GM13976 (cell line): ENCODE measurements at regions not wholly inside any gene's neighbourhood (a gene's known extent, or its start where the extent isn't known, plus 50 kb on each side); places are given as distances from the start of the nearest gene placed in this dataset.

ENCODE experiments used
- DNase-seq: peaks from one replicate; pipeline ENCODE4 v3.0.0; 2012; ENCODE audit warnings: low spot score
- CTCF ChIP-seq: IDR thresholded peaks from 2 replicates; pipeline ENCODE4 v1.5.1; 2012; ENCODE audit warnings: borderline replicate concordance, mild to moderate bottlenecking; ENCODE audit not compliant: insufficient read depth; ENCODE audit errors: extremely low read depth, missing control alignments, control extremely low read depth
- in situ Hi-C: fragments of 300-500 bp; cut with MboI; formaldehyde crosslinking; loops from one replicate; pipeline ENCODE4 v1.12.0; 2022; ENCODE audit warnings: low sequenced_read_pairs, mixed read lengths, inconsistent platforms; ENCODE audit not compliant: unreplicated experiment

GRCh38 chr5:176727983-176728675, 80.8 kb downstream of the TSPAN17 start:
- no peak for TF ChIP-seq CTCF
- in situ Hi-C loops, result no loop called here
- DNase-seq, result no peak

GRCh38 chr5:176728831-176729251, 81.5 kb upstream of the UNC5A start:
- in situ Hi-C loops, result no loop called here
- DNase-seq, result no peak

GRCh38 chr5:176730815-176731475, 79.4 kb upstream of the UNC5A start:
- in situ Hi-C loops, result no loop called here
- no peak for TF ChIP-seq CTCF
- DNase-seq, result no peak

More at GRCh38 chr5:176728831-176729251, 81.5 kb upstream of the UNC5A start:
- no peak for TF ChIP-seq CTCF

- in situ Hi-C loops, result no loop called here
- no peak for DNase-seq
- TF ChIP-seq CTCF, result no peak
Measured at GRCh38 chr5:176731506-176732160, 78.7 kb upstream of the UNC5A start.

GRCh38 chr5:176732306-176732705, 78.1 kb upstream of the UNC5A start:
- in situ Hi-C loops, result no loop called here
- DNase-seq, result no peak
- TF ChIP-seq CTCF, result no peak

GRCh38 chr5:176732736-176733405, 77.5 kb upstream of the UNC5A start:
- TF ChIP-seq CTCF, result no peak
- in situ Hi-C loops, result no loop called here
- no peak for DNase-seq
